Endothelial cell of umbilical vein (primary cell): ENCODE measurements at regions not wholly inside any gene's neighbourhood (a gene's known extent, or its start where the extent isn't known, plus 50 kb on each side); places are given as distances from the start of the nearest gene placed in this dataset.

Experiments used
- FOS ChIP-seq: IDR thresholded peaks from 2 replicates; pipeline ENCODE4 v1.6.1; 2011; ENCODE audit warnings: mild to moderate bottlenecking, low read length, moderate library complexity, borderline replicate concordance; ENCODE audit not compliant: insufficient read depth
- POLR2AphosphoS5 ChIP-seq: IDR thresholded peaks from 2 replicates; pipeline ENCODE4 v1.6.1; 2012; ENCODE audit warnings: low read depth, mild to moderate bottlenecking, control low read depth, low read length, moderate library complexity; ENCODE audit not compliant: insufficient read depth
- TF ChIP-seq, protein P1 (sequence below): IDR thresholded peaks from 2 replicates; pipeline ENCODE4 v1.6.1; 2011; ENCODE audit not compliant: insufficient read depth, insufficient read length
- TF ChIP-seq, protein P2 (sequence below), 2 donors: IDR thresholded peaks; 1 replicate in 1 of 2; 2 replicates in 1 of 2; pipeline ENCODE4 v1.5.1; 2011; ENCODE audit warnings: low read length in 2 of 2, mild to moderate bottlenecking in 2 of 2, moderate library complexity in 2 of 2, control low read depth in 1 of 2, inconsistent platforms in 1 of 2, low read depth in 1 of 2; ENCODE audit not compliant: insufficient read depth in 1 of 2; ENCODE audit errors: extremely low read depth in 1 of 2

DNA sequence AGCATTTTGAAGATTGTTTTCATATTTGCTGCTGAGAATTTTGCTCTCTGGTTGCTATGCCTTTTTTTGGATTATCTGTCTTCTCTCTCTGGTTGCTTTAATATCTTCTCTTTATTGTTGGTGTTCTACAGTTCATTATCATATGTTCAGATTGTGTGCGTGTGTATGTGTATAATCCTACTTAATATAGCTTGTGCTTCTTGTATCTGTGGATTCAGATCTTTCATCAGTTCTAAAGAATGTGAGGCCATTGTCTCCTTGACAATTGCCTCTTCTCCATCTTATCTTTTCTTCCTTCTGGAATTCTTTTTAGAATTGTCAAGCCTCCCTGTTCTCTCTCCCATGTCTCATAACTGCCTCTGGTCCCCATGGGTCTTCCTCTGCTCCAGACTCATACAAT, 195.4 kb downstream of the CDC5L start:
- TF ChIP-seq, protein P1, sequence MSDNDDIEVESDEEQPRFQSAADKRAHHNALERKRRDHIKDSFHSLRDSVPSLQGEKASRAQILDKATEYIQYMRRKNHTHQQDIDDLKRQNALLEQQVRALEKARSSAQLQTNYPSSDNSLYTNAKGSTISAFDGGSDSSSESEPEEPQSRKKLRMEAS, result no peak
- TF ChIP-seq POLR2AphosphoS5, result no peak
- TF ChIP-seq, protein P2, sequence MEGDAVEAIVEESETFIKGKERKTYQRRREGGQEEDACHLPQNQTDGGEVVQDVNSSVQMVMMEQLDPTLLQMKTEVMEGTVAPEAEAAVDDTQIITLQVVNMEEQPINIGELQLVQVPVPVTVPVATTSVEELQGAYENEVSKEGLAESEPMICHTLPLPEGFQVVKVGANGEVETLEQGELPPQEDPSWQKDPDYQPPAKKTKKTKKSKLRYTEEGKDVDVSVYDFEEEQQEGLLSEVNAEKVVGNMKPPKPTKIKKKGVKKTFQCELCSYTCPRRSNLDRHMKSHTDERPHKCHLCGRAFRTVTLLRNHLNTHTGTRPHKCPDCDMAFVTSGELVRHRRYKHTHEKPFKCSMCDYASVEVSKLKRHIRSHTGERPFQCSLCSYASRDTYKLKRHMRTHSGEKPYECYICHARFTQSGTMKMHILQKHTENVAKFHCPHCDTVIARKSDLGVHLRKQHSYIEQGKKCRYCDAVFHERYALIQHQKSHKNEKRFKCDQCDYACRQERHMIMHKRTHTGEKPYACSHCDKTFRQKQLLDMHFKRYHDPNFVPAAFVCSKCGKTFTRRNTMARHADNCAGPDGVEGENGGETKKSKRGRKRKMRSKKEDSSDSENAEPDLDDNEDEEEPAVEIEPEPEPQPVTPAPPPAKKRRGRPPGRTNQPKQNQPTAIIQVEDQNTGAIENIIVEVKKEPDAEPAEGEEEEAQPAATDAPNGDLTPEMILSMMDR (IDR thresholded peaks at IDR 0.05; ENCODE audit: extremely low read depth in 1 of 2, insufficient read depth in 1 of 2, low read depth in 1 of 2, low read length in 2 of 2), result no peak
- no peak for TF ChIP-seq FOS
